Activated CD8-positive, alpha-beta memory T cell treated with anti-CD3 and anti-CD28 coated beads, Interleukin-2, amount 10 ng/mL, durations not matched to agents 7 days and 5 days (primary cell): ENCODE measurements at regions not wholly inside any gene's neighbourhood (a gene's known extent, or its start where the extent isn't known, plus 50 kb on each side); places are given as distances from the start of the nearest gene placed in this dataset.

Source experiments
- ATAC-seq: fragments of 150-1000 bp; cut with Tn5 transposase; one replicate; pipeline ENCODE4 v1.10.0; 2021; ENCODE audit warnings: moderate library complexity
- CTCF ChIA-PET: fragments of 350-600 bp; sonication (Branson Sonifier 250); formaldehyde crosslinking; loops from one replicate; lab custom pipeline; 2021; ENCODE audit warnings: antibody characterized with exemption; lab: Charles Lee
- DNase-seq: peaks from one replicate; pipeline ENCODE4 v3.0.0-alpha.2; 2020
- H3K27ac Mint-ChIP-seq: one replicate; pipeline ENCODE4 v1.8.0; 2021; ENCODE audit warnings: mild to moderate bottlenecking, mixed read lengths
- H3K27me3 Mint-ChIP-seq: one replicate; pipeline ENCODE4 v1.8.0; 2021; ENCODE audit warnings: mixed read lengths
- H3K36me3 Mint-ChIP-seq: one replicate; pipeline ENCODE4 v1.8.0; 2021; ENCODE audit warnings: mild to moderate bottlenecking, mixed read lengths
- H3K4me1 Mint-ChIP-seq: one replicate; pipeline ENCODE4 v1.8.0; 2021; ENCODE audit warnings: mixed read lengths
- H3K4me3 Mint-ChIP-seq: one replicate; pipeline ENCODE4 v1.8.0; 2021; ENCODE audit warnings: mild to moderate bottlenecking, moderate library complexity, mixed read lengths
- H3K9me3 Mint-ChIP-seq: one replicate; pipeline ENCODE4 v1.8.0; 2022; ENCODE audit warnings: low read depth, mixed read lengths

- CTCF ChIA-PET = no interaction called here
- H3K4me3 Mint-ChIP-seq = no peak overlapping the region
- no peak overlapping the region for H3K27ac Mint-ChIP-seq
- DNase-seq (no peak), ATAC-seq (no peak)
- peaks cover 7% of the 10 kb centered on the region for H3K9me3 Mint-ChIP-seq
- peaks cover 8% of the 10 kb centered on the region for H3K36me3 Mint-ChIP-seq
- no peaks in the 10 kb centered on the region for H3K27me3 Mint-ChIP-seq
- no peaks in the 10 kb centered on the region for H3K4me1 Mint-ChIP-seq
These were observed 97.5 kb upstream of the KCNE2 start for GRCh38 chr21:34266351-34266750.

- Mint-ChIP-seq H3K27me3 (peaks cover 2% of the 10 kb centered on the region), H3K4me1 (no peaks in the 10 kb centered on the region), H3K9me3 (peaks cover 2% of the 10 kb centered on the region), H3K36me3 (peaks cover 2% of the 10 kb centered on the region), H3K4me3 (no peak overlapping the region), H3K27ac (no peak overlapping the region)
- CTCF ChIA-PET = no interaction called here
- DNase-seq = no peak
- no peak for ATAC-seq
These were observed 95.3 kb upstream of the KCNE2 start for GRCh38 chr21:34268493-34268892.

- Mint-ChIP-seq H3K27me3 (peaks cover 2% of the 10 kb centered on the region), H3K4me3 (no peak overlapping the region), H3K27ac (no peak overlapping the region), H3K36me3 (no peaks in the 10 kb centered on the region), H3K4me1 (no peaks in the 10 kb centered on the region), H3K9me3 (no peaks in the 10 kb centered on the region)
- CTCF ChIA-PET = interaction anchor here (0.8 to 1.2 kb wide), 2 partner anchors 77 to 347 kb away, joined by 3 to 4 read pairs; no protein-coding TSS in a partner anchor
- DNase-seq (no peak), ATAC-seq (no peak)
These were observed 93.4 kb upstream of the KCNE2 start for GRCh38 chr21:34270411-34270810.

DNA sequence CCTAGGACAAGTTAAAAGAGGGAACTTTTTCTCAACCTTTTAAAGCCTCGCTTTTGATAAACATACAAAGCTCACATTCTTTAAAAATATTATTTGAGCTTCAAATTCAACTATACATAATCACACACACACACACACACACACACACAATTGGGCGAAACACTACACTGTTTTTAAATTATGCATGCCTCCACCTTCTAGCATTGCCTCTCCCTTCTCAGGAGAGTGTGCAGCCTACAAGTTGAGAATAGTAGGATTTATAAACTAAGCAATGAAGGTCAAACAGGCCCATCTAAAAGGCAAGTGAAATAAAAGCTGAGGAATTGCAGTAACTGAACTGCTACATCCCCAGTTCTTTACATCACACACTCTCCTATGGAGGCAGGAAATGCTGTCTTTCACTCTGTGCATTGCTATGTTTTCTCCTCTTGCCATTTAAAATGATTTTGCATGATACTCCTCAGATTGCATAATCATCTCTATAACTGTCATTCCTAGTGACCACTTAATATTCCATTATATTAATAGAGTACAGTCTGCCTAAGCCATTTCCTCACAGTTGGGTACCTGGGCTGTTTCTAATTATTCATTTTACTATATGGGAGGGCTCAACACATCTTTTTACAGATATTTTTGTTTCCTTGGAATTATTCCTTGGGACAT is 92.5 kb upstream of the KCNE2 start:
- peaks cover 2% of the 10 kb centered on the region for H3K27me3 Mint-ChIP-seq
- DNase-seq (no peak), ATAC-seq (no peak)
- no peak overlapping the region for H3K27ac Mint-ChIP-seq
- CTCF ChIA-PET = interaction anchor here (0.8 to 1.2 kb wide), 2 partner anchors 76 to 347 kb away, joined by 3 to 4 read pairs; no protein-coding TSS in a partner anchor
- H3K4me1 Mint-ChIP-seq = peaks cover under 1% of the 10 kb centered on the region
- no peaks in the 10 kb centered on the region for H3K36me3 Mint-ChIP-seq
- no peaks in the 10 kb centered on the region for H3K9me3 Mint-ChIP-seq
- H3K4me3 Mint-ChIP-seq = no peak overlapping the region

GRCh38 chr21:34272321-34272720 is 91.5 kb upstream of the KCNE2 start:
- H3K27ac Mint-ChIP-seq = no peak overlapping the region
- peaks cover 2% of the 10 kb centered on the region for H3K27me3 Mint-ChIP-seq
- peaks cover 9% of the 10 kb centered on the region for H3K4me1 Mint-ChIP-seq
- H3K9me3 Mint-ChIP-seq = no peaks in the 10 kb centered on the region
- DNase-seq (no peak), ATAC-seq (no peak)
- CTCF ChIA-PET = no interaction called here
- H3K36me3 Mint-ChIP-seq = peaks cover 3% of the 10 kb centered on the region
- no peak overlapping the region for H3K4me3 Mint-ChIP-seq

DNA sequence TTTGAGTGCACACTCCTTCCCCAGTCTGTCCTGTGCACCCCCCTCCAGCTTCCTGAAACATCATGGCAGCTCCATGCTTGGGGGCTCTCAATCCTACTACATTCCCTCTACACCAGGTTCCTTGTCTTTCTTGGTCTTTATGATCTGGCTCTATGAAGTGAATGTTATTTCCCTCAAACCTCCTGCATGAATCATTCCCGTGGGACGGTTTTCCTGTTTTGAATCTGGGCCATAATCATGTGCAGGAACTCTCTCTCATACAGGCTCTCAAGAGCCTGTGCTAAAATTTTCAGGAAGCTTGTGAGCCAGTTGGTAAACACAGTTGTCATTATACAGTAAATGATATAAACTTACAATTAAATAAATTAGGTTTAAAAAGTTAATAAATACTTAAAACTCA is 89.8 kb upstream of the KCNE2 start:
- ATAC-seq = no peak
- H3K9me3 Mint-ChIP-seq = no peaks in the 10 kb centered on the region
- no peak overlapping the region for H3K4me3 Mint-ChIP-seq
- no peak overlapping the region for H3K27ac Mint-ChIP-seq
- H3K27me3 Mint-ChIP-seq = peaks cover 2% of the 10 kb centered on the region
- CTCF ChIA-PET = interaction anchor here (1.0 kb wide), 1 partner anchor 74 kb away, joined by 4 read pairs; no protein-coding TSS in a partner anchor
- H3K36me3 Mint-ChIP-seq = peaks cover 3% of the 10 kb centered on the region
- no peak for DNase-seq
- peaks cover 9% of the 10 kb centered on the region for H3K4me1 Mint-ChIP-seq

GRCh38 chr21:34276711-34277425 is 86.9 kb upstream of the KCNE2 start:
- peak; percentile 96 for ATAC-seq
- Mint-ChIP-seq H3K9me3 (no peaks in the 10 kb centered on the region), H3K27ac (peak overlapping the region; percentile 22), H3K4me1 (peaks cover 9% of the 10 kb centered on the region), H3K36me3 (peaks cover 3% of the 10 kb centered on the region), H3K4me3 (no peak overlapping the region), H3K27me3 (peaks cover 2% of the 10 kb centered on the region)
- peak; percentile 77 for DNase-seq
- CTCF ChIA-PET = no interaction called here

DNA sequence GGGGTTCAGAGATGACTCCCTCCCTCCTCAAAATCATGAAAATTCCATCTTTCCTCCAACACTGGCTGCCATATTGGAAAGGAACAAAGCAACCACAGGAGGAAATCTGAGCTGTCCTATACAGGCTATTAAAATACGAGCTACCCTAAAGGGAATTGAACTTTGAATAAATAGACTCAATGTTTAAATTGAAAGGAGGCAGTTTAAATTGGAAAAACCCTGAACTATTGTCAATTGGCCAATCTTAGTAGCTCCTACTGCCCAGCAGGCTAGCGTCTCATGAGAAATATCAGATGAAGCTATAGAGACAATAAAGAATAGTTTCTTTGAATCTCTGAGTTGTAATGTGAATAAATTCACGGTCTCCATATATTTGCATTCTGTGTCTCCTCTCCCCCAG is 85.4 kb upstream of the KCNE2 start:
- no peak overlapping the region for H3K27ac Mint-ChIP-seq
- CTCF ChIA-PET = interaction anchor here (1.7 kb wide), 1 partner anchor 67 kb away, joined by 6 read pairs; no protein-coding TSS in a partner anchor

GRCh38 chr21:34279285-34279684 is 84.5 kb upstream of the KCNE2 start:
- Mint-ChIP-seq H3K27me3 (no peaks in the 10 kb centered on the region), H3K4me3 (no peak overlapping the region), H3K4me1 (peaks cover 9% of the 10 kb centered on the region), H3K36me3 (peaks cover 3% of the 10 kb centered on the region), H3K9me3 (no peaks in the 10 kb centered on the region), H3K27ac (no peak overlapping the region)
- no peak for DNase-seq
- CTCF ChIA-PET = no interaction called here
- no peak for ATAC-seq

More for the DNA sequence above, 85.4 kb upstream of the KCNE2 start:
- H3K27me3 Mint-ChIP-seq = peaks cover under 1% of the 10 kb centered on the region
- peaks cover 9% of the 10 kb centered on the region for H3K4me1 Mint-ChIP-seq
- no peak for ATAC-seq
- no peaks in the 10 kb centered on the region for H3K9me3 Mint-ChIP-seq
- H3K4me3 Mint-ChIP-seq = no peak overlapping the region
- DNase-seq = no peak
- H3K36me3 Mint-ChIP-seq = peaks cover 3% of the 10 kb centered on the region

DNA sequence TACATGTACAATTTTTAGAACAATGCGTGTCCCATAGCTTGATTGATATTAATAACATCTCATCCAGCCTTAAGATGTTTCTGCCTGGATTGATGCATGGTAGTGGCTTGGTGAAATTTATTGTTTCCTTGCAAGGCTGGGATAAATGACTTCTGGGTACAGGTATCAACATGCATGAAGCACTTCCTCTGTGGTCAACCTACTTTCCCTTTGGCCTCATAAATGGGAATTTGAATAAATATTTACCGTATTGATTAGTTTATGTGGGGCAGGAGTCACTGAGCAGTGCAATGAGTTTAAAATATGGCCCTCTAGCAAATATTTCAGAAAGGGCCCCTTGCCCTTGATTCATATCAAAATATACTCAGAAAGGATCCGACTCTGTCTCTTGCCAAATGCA is 83.9 kb upstream of the KCNE2 start:
- Mint-ChIP-seq H3K27me3 (no peaks in the 10 kb centered on the region), H3K36me3 (peaks cover 3% of the 10 kb centered on the region), H3K4me1 (peaks cover 9% of the 10 kb centered on the region), H3K9me3 (no peaks in the 10 kb centered on the region), H3K4me3 (no peak overlapping the region), H3K27ac (no peak overlapping the region)
- DNase-seq = no peak
- CTCF ChIA-PET = no interaction called here
- no peak for ATAC-seq

DNA sequence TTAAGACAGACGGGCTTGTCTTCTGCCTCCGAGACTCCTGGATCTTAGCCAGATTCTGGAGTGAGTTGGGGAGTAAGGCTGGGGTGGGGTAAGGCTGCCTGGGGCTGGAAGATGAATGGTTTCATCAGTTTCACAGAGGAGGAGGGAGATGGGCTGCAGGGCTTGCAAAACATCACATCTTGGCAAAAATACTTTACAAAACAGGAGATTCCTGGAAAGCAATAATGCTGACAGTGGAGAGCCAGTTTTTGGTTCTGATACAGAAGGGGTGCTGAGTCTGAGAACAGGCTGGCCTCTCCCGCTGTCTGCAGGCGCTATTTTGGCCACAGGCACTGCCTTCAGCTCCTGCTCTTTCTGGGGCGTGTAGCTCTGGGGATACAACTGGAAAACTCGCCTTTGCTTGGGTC is 83.4 kb upstream of the KCNE2 start:
- peaks cover 3% of the 10 kb centered on the region for H3K36me3 Mint-ChIP-seq
- CTCF ChIA-PET = no interaction called here
- ATAC-seq (no peak), DNase-seq (no peak)
- no peaks in the 10 kb centered on the region for H3K27me3 Mint-ChIP-seq
- no peak overlapping the region for H3K4me3 Mint-ChIP-seq
- H3K9me3 Mint-ChIP-seq = no peaks in the 10 kb centered on the region
- H3K27ac Mint-ChIP-seq = no peak overlapping the region
- peaks cover 9% of the 10 kb centered on the region for H3K4me1 Mint-ChIP-seq

DNA sequence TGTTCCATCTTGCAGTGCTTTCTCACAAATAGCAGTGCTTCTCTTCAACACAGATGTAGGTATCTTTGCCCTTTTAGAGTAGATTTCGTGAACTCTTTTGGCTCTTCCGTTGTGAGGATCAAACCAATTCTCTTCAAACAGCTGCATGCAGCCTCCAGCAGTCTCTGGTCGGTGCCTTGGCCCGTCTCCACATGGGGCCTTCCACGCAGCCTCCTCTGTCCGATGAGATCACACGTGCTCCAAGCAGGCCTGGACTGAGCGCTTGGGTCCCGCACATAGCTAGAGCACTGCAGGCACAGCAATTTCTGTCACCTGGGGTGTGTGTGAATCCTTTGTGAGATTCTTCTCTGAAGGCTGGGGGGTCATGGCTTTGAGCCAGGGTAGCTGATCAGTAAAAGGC is 82.8 kb upstream of the KCNE2 start:
- Mint-ChIP-seq H3K27ac (no peak overlapping the region), H3K27me3 (no peaks in the 10 kb centered on the region), H3K4me3 (no peak overlapping the region), H3K9me3 (no peaks in the 10 kb centered on the region), H3K36me3 (peaks cover 3% of the 10 kb centered on the region), H3K4me1 (peaks cover 9% of the 10 kb centered on the region)
- CTCF ChIA-PET = no interaction called here
- DNase-seq (no peak), ATAC-seq (no peak)

DNA sequence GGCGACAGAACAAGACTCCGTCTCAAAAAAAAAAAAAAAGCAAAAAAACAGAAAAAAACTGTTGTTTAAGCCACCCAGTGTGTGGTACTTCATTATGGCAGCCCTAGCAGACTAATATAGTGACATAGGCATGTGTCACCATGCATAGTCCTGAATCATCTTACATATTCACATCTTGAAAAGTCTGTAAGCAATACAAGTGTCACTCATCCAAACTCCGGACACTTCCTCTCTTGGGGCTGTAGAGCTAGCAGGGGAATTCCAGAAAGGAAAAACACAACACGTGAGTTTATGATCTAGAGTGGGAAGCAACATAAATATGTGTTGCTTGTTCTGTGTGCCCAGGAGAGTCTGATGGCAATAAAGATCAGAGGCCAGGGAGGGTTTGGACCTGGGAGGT is 81.6 kb upstream of the KCNE2 start:
- Mint-ChIP-seq H3K36me3 (no peaks in the 10 kb centered on the region), H3K9me3 (peaks cover under 1% of the 10 kb centered on the region), H3K27ac (no peak overlapping the region), H3K4me1 (no peaks in the 10 kb centered on the region), H3K27me3 (no peaks in the 10 kb centered on the region), H3K4me3 (no peak overlapping the region)
- ATAC-seq = no peak
- CTCF ChIA-PET = no interaction called here
- no peak for DNase-seq

DNA sequence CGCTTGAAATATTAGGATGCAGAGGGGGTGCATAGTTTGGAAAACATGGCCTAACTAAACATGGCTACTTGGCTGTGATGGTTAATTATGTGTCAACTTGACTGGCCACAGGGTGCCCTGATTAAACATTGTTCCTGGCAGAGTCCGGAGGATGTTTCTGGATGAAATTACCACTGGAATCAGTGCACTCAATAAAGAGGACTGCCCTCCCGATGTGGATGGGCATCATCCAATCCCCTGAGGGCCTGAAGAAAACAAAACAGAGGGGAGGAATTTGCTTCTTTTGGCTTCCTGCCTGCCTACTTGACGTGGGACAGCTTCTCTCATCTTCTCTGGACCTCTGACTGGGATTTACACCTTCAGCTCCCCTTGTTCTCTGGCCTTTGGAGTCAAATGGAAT is 79.1 kb upstream of the KCNE2 start:
- Mint-ChIP-seq H3K9me3 (peaks cover 7% of the 10 kb centered on the region), H3K27ac (no peak overlapping the region), H3K27me3 (no peaks in the 10 kb centered on the region), H3K4me3 (no peak overlapping the region), H3K4me1 (no peaks in the 10 kb centered on the region), H3K36me3 (peaks cover 7% of the 10 kb centered on the region)
- ATAC-seq (no peak), DNase-seq (no peak)
- CTCF ChIA-PET = no interaction called here
